Astrocyte of the cerebellum (primary cell): ENCODE measurements at regions not wholly inside any gene's neighbourhood (a gene's known extent, or its start where the extent isn't known, plus 50 kb on each side); places are given as distances from the start of the nearest gene placed in this dataset.

ENCODE experiments used
- DNase-seq: peaks from one replicate; pipeline ENCODE4 v3.0.0-alpha.2; 2011; ENCODE audit warnings: low read depth
- H3K4me3 ChIP-seq: 2 replicates; pipeline ENCODE4 v1.5.1; 2011; ENCODE audit warnings: mild to moderate bottlenecking, low read depth, low read length, moderate library complexity
- CTCF ChIP-seq: IDR thresholded peaks from 2 replicates; pipeline ENCODE4 v1.5.1; 2012; ENCODE audit warnings: low read length, low read depth, moderate library complexity, mild to moderate bottlenecking; ENCODE audit errors: missing control alignments
- in situ Hi-C: cut with HindIII; loops from 2 replicates; pipeline ENCODE4 v1.10.0; 2017; ENCODE audit warnings: low sequenced_read_pairs

DNA sequence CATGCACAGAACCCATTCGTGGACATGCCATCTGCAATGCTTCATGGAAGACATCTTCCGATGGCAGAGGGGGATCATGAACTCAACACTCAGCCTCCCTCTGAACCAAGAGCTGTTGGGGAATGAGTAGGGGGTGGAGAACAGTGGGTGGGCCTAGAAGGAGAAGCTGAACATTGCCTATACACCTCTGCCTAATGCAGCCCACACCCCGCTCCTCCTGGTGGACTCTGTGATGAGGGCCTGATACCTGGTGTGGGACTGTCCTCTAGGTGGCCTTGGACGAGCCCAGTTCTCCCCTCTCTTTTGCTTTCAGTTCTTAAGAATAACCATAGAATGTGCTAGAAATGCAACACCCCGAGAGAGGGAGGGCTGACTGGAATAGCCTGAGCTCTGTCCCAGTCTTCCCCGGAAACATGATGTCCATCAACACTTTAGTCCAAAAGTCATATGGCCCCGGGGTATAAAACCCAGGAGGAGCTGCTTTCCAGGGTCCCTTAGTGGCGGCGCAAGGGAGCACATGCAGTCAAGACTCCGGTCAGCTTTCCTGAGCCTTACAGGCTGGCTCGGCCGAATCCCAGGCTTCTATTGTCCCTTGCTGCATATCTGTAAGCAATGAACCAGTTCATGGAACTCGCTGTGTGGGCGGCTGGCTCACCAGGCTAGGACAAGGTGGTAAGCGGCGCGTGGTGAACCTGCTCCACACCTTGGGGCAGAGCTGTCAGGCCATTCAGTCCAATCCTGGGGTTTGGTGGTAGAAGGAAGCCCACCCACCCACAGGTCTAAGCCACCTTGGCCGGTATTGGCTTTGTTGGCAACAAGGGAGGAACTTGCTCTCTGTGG lies 216.9 kb downstream of the CTTN start:
- in situ Hi-C loops, result no loop called here
- no peak overlapping the region for H3K4me3 ChIP-seq
- DNase-seq, result no peak
- TF ChIP-seq CTCF, result no peak

GRCh38 chr11:70616317-70616716 lies 218.0 kb downstream of the CTTN start:
- no peak for DNase-seq
- in situ Hi-C loops, result no loop called here
- H3K4me3 ChIP-seq, result no peak overlapping the region
- no peak for TF ChIP-seq CTCF

- in situ Hi-C loops, result no loop called here
- no peak for TF ChIP-seq CTCF
- DNase-seq, result no peak
- H3K4me3 ChIP-seq, result no peak overlapping the region
Measured at GRCh38 chr11:70616938-70617654, 218.8 kb downstream of the CTTN start.

DNA sequence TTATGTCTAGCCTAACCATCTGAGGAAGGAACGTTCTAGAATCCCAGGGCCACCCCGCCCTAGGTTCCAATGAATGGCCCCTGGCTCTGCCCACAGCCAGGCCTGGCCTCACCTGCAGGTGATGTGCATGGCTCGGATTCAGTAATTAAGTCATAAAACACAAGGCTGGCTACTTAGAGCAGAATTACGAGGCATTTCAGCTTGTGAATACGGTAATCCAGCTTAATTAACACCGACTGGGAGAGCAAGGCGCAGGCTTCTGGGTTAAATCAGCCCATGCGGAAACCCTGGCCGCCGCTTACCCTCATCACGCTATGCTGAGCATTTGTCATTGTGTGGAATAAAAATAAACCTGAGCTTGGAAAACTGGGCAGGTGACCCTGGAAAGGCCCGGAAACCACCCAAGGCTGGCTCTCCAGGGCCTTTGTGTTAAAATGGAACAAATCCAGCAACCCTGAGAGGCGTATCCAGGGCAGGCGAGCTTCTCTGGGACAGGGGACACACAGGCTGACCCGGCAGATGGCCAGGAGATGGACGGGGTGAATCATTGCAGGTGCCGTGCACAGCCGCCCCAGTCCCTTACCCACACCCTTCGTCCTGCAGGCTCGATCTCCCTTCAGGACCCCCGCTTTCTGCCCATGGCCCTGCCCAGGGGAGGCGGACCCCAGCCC lies 220.2 kb downstream of the CTTN start:
- no peak for TF ChIP-seq CTCF
- no peak overlapping the region for H3K4me3 ChIP-seq
- in situ Hi-C loops, result no loop called here
- no peak for DNase-seq

DNA sequence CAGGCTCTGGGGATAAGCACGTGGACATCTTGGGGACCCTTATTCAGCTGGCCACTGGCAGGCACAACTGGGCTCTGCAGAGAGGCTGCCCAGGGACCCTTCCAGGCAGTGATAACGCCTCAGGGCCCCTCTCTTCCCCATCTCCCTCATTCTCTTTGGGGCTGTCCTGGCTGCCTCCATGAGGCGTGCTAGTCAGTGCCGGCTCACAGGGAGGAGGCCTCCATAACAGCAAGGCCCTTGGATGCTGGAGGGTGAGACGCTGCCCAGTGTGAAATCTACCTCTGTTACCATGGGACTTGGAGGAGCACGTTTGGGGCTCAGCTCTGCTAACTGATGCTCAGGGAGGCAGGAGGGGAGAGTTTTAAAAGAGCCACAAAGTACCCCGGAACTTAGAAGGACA lies 221.3 kb downstream of the CTTN start:
- DNase-seq, result no peak
- in situ Hi-C loops, result no loop called here

More for the DNA sequence above, 221.3 kb downstream of the CTTN start:
- TF ChIP-seq CTCF, result no peak
- no peak overlapping the region for H3K4me3 ChIP-seq
